ENCODE measurements at regions not wholly inside any gene's neighbourhood (a gene's known extent, or its start where the extent isn't known, plus 50 kb on each side); places are given as distances from the start of the nearest gene placed in this dataset.

DNA sequence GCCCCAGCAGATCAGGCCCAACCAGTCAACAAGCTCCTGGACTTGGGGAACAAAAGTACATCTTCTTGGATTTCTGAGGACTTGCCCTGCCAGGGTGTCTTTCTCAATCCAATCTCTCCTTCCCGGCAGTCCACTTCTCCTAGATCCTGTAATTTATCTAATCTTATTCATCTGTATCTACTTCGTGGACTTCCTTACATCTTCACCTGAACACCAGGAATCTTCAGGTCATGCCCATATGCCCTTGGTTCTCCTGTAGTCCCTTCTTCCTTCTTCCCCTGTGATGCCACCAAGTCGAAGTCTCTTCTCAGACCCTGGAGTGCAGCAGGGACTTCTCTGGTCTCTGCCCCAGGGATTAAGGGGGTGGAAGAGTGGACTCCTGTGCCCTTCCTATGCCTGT is 100.3 kb downstream of the ZNF280B start:
- no peak for DNase-seq (ENCODE audit: low read depth in 2 of 2)
- H2AFZ ChIP-seq (ENCODE audit: low read length): no peak overlapping the region
- no peaks in the 10 kb centered on the region for H4K20me1 ChIP-seq (ENCODE audit: control insufficient read depth, extremely low read depth, insufficient read depth, low read length)
- peaks cover 5% of the 10 kb centered on the region for H3K27me3 ChIP-seq (ENCODE audit: control insufficient read depth, insufficient read depth, low read length)
- no peaks in the 10 kb centered on the region for H3K79me2 ChIP-seq (ENCODE audit: control insufficient read depth, insufficient read depth, low read length)
- H3K4me3 ChIP-seq (replicated peaks in 1 of 4; ENCODE audit: control extremely low read depth in 1 of 4, insufficient read depth in 1 of 4, low read depth in 3 of 4, low read length in 4 of 4): no peak overlapping the region
- H3K9ac ChIP-seq (ENCODE audit: insufficient read depth, low read length): no peak overlapping the region
- no peaks in the 10 kb centered on the region for H3K36me3 ChIP-seq (ENCODE audit: control insufficient read depth, insufficient read depth, low read length)
- H3K4me2 ChIP-seq (ENCODE audit: extremely low read depth, insufficient read depth, low read length): no peak overlapping the region
- no peak overlapping the region for H3K27ac ChIP-seq (ENCODE audit: insufficient read depth, low read length)
- no peaks in the 10 kb centered on the region for H3K9me3 ChIP-seq (ENCODE audit: control insufficient read depth, insufficient read depth, low read depth, low read length)
- no peak for TF ChIP-seq EZH2 (IDR thresholded peaks at IDR 0.05; ENCODE audit: low read length, missing control alignments)
- TF ChIP-seq, protein P1, sequence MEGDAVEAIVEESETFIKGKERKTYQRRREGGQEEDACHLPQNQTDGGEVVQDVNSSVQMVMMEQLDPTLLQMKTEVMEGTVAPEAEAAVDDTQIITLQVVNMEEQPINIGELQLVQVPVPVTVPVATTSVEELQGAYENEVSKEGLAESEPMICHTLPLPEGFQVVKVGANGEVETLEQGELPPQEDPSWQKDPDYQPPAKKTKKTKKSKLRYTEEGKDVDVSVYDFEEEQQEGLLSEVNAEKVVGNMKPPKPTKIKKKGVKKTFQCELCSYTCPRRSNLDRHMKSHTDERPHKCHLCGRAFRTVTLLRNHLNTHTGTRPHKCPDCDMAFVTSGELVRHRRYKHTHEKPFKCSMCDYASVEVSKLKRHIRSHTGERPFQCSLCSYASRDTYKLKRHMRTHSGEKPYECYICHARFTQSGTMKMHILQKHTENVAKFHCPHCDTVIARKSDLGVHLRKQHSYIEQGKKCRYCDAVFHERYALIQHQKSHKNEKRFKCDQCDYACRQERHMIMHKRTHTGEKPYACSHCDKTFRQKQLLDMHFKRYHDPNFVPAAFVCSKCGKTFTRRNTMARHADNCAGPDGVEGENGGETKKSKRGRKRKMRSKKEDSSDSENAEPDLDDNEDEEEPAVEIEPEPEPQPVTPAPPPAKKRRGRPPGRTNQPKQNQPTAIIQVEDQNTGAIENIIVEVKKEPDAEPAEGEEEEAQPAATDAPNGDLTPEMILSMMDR (conservative IDR thresholded peaks at IDR 0.05 in 1 of 2, IDR thresholded peaks at IDR 0.05 in 1 of 2; ENCODE audit: low read depth in 1 of 2, low read length in 2 of 2): no peak
- H3K4me1 ChIP-seq (ENCODE audit: control insufficient read depth, extremely low read depth, insufficient read depth, low read length): no peaks in the 10 kb centered on the region

DNA sequence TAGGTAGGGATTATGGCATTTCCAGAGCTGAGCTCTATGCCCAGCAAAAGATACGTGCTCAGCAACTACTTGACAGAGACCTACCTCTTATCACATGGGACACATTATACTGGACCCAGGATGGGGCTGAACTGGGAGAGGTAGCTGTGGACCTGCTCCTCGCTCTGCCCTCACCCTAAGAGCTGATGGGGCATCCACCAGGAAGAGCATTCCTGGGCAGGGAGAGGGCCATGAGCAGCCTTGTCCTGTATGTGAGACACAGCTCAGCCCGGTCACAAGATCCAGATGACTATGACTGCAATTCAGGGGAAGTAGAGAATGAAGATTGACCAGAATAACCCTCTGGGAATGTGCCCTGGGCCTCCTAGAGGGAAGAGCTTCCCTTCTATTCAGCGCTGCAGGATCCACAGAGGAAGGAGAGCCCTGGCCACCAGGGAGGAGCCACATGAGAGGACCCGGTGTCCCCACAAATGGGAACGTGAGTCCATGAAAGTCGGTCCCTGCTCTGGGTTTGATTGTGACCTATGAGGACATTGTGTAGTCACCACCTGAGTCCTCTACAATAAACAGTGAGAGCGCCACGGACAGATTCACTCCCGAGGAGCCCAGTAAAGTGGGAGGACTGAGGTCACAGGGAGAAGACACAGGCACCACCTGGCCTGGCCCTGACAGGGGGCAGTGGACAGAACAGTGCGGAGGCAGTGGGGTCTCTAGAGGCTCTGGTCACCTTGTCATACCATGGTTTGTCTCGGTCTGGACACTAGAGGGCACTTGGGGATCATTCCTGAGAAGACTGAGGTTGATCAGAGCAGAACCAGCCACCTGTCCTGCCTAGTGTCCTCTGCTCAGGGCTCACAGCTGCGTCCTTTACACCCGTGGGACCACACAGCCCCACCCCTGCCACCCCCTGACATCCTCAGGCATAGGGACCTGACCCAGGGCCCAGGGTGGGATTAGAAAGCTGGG is 99.5 kb downstream of the ZNF280B start:
- no peak overlapping the region for H3K27ac ChIP-seq (ENCODE audit: insufficient read depth, low read length)
- H3K4me3 ChIP-seq (replicated peaks in 1 of 4; ENCODE audit: control extremely low read depth in 1 of 4, insufficient read depth in 1 of 4, low read depth in 3 of 4, low read length in 4 of 4): no peak overlapping the region
- H3K36me3 ChIP-seq (ENCODE audit: control insufficient read depth, insufficient read depth, low read length): no peaks in the 10 kb centered on the region
- no peak overlapping the region for H3K9ac ChIP-seq (ENCODE audit: insufficient read depth, low read length)
- no peaks in the 10 kb centered on the region for H3K4me1 ChIP-seq (ENCODE audit: control insufficient read depth, extremely low read depth, insufficient read depth, low read length)
- no peak overlapping the region for H2AFZ ChIP-seq (ENCODE audit: low read length)
- H3K4me2 ChIP-seq (ENCODE audit: extremely low read depth, insufficient read depth, low read length): no peak overlapping the region
- peak; percentile 5 to 9 for DNase-seq (ENCODE audit: low read depth in 2 of 2)
- H3K9me3 ChIP-seq (ENCODE audit: control insufficient read depth, insufficient read depth, low read depth, low read length): no peaks in the 10 kb centered on the region
- H3K79me2 ChIP-seq (ENCODE audit: control insufficient read depth, insufficient read depth, low read length): no peaks in the 10 kb centered on the region
- no peaks in the 10 kb centered on the region for H4K20me1 ChIP-seq (ENCODE audit: control insufficient read depth, extremely low read depth, insufficient read depth, low read length)
- peaks cover 5% of the 10 kb centered on the region for H3K27me3 ChIP-seq (ENCODE audit: control insufficient read depth, insufficient read depth, low read length)
- TF ChIP-seq, protein P1 (conservative IDR thresholded peaks at IDR 0.05 in 1 of 2, IDR thresholded peaks at IDR 0.05 in 1 of 2; ENCODE audit: low read depth in 1 of 2, low read length in 2 of 2): peak; percentile 18 to 52
- TF ChIP-seq EZH2 (IDR thresholded peaks at IDR 0.05; ENCODE audit: low read length, missing control alignments): no peak

DNA sequence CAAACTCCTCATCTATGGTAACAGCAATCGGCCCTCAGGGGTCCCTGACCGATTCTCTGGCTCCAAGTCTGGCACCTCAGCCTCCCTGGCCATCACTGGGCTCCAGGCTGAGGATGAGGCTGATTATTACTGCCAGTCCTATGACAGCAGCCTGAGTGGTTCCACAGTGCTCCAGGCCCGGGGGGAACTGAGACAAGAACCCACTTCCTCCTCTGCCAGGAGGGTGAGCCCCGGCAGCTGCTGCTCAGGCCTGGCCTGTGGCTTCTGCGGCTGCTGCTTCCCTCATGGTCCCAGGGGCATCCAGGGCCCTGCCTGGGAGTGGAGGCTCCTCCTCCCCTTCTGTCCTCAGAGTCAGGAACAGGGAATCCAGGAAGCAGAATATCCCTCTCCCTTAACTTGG is 98.4 kb downstream of the ZNF280B start:
- H2AFZ ChIP-seq (ENCODE audit: low read length): no peak overlapping the region
- H3K36me3 ChIP-seq (ENCODE audit: control insufficient read depth, insufficient read depth, low read length): no peaks in the 10 kb centered on the region
- no peak overlapping the region for H3K9ac ChIP-seq (ENCODE audit: insufficient read depth, low read length)
- DNase-seq (ENCODE audit: low read depth in 2 of 2): no peak
- TF ChIP-seq, protein P1 (conservative IDR thresholded peaks at IDR 0.05 in 1 of 2, IDR thresholded peaks at IDR 0.05 in 1 of 2; ENCODE audit: low read depth in 1 of 2, low read length in 2 of 2): no peak
- TF ChIP-seq EZH2 (IDR thresholded peaks at IDR 0.05; ENCODE audit: low read length, missing control alignments): no peak
- no peaks in the 10 kb centered on the region for H3K79me2 ChIP-seq (ENCODE audit: control insufficient read depth, insufficient read depth, low read length)
- no peaks in the 10 kb centered on the region for H4K20me1 ChIP-seq (ENCODE audit: control insufficient read depth, extremely low read depth, insufficient read depth, low read length)
- H3K4me1 ChIP-seq (ENCODE audit: control insufficient read depth, extremely low read depth, insufficient read depth, low read length): no peaks in the 10 kb centered on the region
- no peak overlapping the region for H3K27ac ChIP-seq (ENCODE audit: insufficient read depth, low read length)
- no peak overlapping the region for H3K4me3 ChIP-seq (replicated peaks in 1 of 4; ENCODE audit: control extremely low read depth in 1 of 4, insufficient read depth in 1 of 4, low read depth in 3 of 4, low read length in 4 of 4)
- no peak overlapping the region for H3K4me2 ChIP-seq (ENCODE audit: extremely low read depth, insufficient read depth, low read length)
- no peaks in the 10 kb centered on the region for H3K9me3 ChIP-seq (ENCODE audit: control insufficient read depth, insufficient read depth, low read depth, low read length)
- peaks cover 5% of the 10 kb centered on the region for H3K27me3 ChIP-seq (ENCODE audit: control insufficient read depth, insufficient read depth, low read length)

All from fibroblast of lung (primary cell).